Naive thymus-derived CD4-positive, alpha-beta T cell (primary cell): ENCODE measurements at regions not wholly inside any gene's neighbourhood (a gene's known extent, or its start where the extent isn't known, plus 50 kb on each side); places are given as distances from the start of the nearest gene placed in this dataset.
"Not testable (repeated sequence)": the region's sequence is repeated elsewhere in the genome, so short reads cannot be mapped to it uniquely, and the experiment has no call there.

Source experiments
- ATAC-seq: fragments of 150-1000 bp; cut with Tn5 transposase; 2 replicates; pipeline ENCODE4 v1.10.0; 2021; ENCODE audit warnings: mild to moderate bottlenecking, moderate library complexity
- CTCF ChIA-PET: fragments of 350-600 bp; sonication (Branson Sonifier 250); formaldehyde crosslinking; loops from one replicate; lab custom pipeline; 2021; ENCODE audit warnings: antibody characterized with exemption; lab: Charles Lee
- POLR2A ChIA-PET: fragments of 350-600 bp; sonication (Branson Sonifier 250); formaldehyde crosslinking; loops from one replicate; lab custom pipeline; 2021; ENCODE audit warnings: antibody characterized with exemption, inconsistent platforms; lab: Charles Lee
- DNase-seq, 9 donors: peaks; one replicate each; pipeline versions ENCODE4 v3.0.0 to v3.0.0-alpha.2; 2020 to 2022; ENCODE audit warnings: mixed read lengths in 1 of 9
- H3K27ac ChIP-seq: one replicate; pipeline ENCODE4 v1.7.0; 2013; ENCODE audit warnings: mild to moderate bottlenecking, low read depth, low read length, moderate library complexity
- H3K27me3 ChIP-seq, 2 donors: one replicate each; pipeline ENCODE4 v1.7.0; 2013; ENCODE audit warnings: low read length in 2 of 2, mild to moderate bottlenecking in 2 of 2, moderate library complexity in 2 of 2; ENCODE audit not compliant: control insufficient read depth in 2 of 2, insufficient read depth in 2 of 2
- H3K36me3 ChIP-seq, 3 experiments: 1 replicate in 2 of 3; 2 replicates in 1 of 3; pipeline ENCODE4 v1.7.0; 2013; ENCODE audit warnings: low read length in 3 of 3, mild to moderate bottlenecking in 3 of 3, moderate library complexity in 1 of 3; ENCODE audit not compliant: insufficient read depth in 3 of 3, control insufficient read depth in 2 of 3
- H3K4me1 ChIP-seq, 2 donors: one replicate each; pipeline ENCODE4 v1.7.0; 2013; ENCODE audit warnings: low read length in 2 of 2, mild to moderate bottlenecking in 2 of 2, moderate library complexity in 1 of 2; ENCODE audit not compliant: control insufficient read depth in 2 of 2, insufficient read depth in 2 of 2
- H3K4me3 ChIP-seq: 2 replicates; pipeline ENCODE4 v1.7.0; 2013; ENCODE audit warnings: mild to moderate bottlenecking, low read length
- H3K9me3 ChIP-seq, 3 experiments: 1 replicate in 2 of 3; 2 replicates in 1 of 3; pipeline ENCODE4 v1.7.0; 2013; ENCODE audit warnings: low read length in 3 of 3; ENCODE audit not compliant: control insufficient read depth in 2 of 3
- H3K27ac Mint-ChIP-seq, 9 donors: one replicate each; pipeline ENCODE4 v1.8.0; 2020 to 2022; ENCODE audit warnings: mixed read lengths in 9 of 9, mild to moderate bottlenecking in 8 of 9, moderate library complexity in 5 of 9, inconsistent platforms in 2 of 9
- H3K27me3 Mint-ChIP-seq, 5 donors: one replicate each; pipeline ENCODE4 v1.8.0; 2021 to 2022; ENCODE audit warnings: mixed read lengths in 5 of 5, mild to moderate bottlenecking in 1 of 5
- H3K36me3 Mint-ChIP-seq, 5 donors: one replicate each; pipeline ENCODE4 v1.8.0; 2020 to 2022; ENCODE audit warnings: mixed read lengths in 5 of 5, mild to moderate bottlenecking in 3 of 5, inconsistent platforms in 1 of 5
- H3K4me1 Mint-ChIP-seq, 7 donors: one replicate each; pipeline ENCODE4 v1.8.0; 2020 to 2022; ENCODE audit warnings: mixed read lengths in 7 of 7, mild to moderate bottlenecking in 3 of 7, inconsistent platforms in 1 of 7
- H3K4me3 Mint-ChIP-seq, 10 donors: one replicate each; pipeline ENCODE4 v1.8.0; 2020 to 2022; ENCODE audit warnings: mild to moderate bottlenecking in 10 of 10, mixed read lengths in 10 of 10, moderate library complexity in 6 of 10, inconsistent platforms in 2 of 10
- H3K9me3 Mint-ChIP-seq, 11 donors: one replicate each; pipeline ENCODE4 v1.8.0; 2020 to 2022; ENCODE audit warnings: mixed read lengths in 11 of 11, mild to moderate bottlenecking in 4 of 11, inconsistent platforms in 1 of 11, moderate library complexity in 1 of 11
- intact Hi-C, 2 donors: fragments of 100-400 bp; cut with micrococcal nuclease; formaldehyde crosslinking; loops; one replicate each; pipeline ENCODE4 v1.15.1; 2023

DNA sequence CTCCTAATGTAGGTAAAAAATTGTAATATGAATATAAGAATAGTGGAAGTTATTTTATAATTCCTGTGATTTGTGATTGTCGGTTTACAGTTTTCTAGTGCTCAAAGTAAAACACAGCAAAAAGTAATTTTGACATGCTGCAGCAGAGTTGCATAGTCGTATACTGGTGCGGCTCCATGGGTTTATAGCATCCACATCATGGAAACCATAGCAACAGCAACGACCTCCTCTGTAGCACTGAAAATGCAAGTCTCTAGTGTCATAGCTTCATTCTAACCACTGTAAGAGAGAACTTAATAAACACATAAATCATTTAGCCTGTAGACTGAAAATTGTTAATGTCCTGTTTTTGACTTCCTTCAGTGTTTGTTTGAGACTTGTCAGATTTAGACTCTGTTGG lies 574.3 kb downstream of the KCNH5 start:
- ChIA-PET CTCF (no interaction called here), POLR2A (no interaction called here)
- Histone ChIP-seq H3K9me3 (no peaks in the 10 kb centered on the region), H3K27me3 (no peaks in the 10 kb centered on the region), H3K36me3 (no peaks in the 10 kb centered on the region), H3K4me1 (no peaks in the 10 kb centered on the region), H3K4me3 (no peak overlapping the region), H3K27ac (no peak overlapping the region)
- H3K36me3 Mint-ChIP-seq = no peaks in the 10 kb centered on the region
- no peaks in the 10 kb centered on the region for H3K4me1 Mint-ChIP-seq
- ATAC-seq = no peak
- H3K9me3 Mint-ChIP-seq = peaks cover 0 to 4% (median 0%) of the 10 kb centered on the region in 11 donors
- intact Hi-C loops = no loop called here
- no peak for DNase-seq
- no peak overlapping the region for H3K4me3 Mint-ChIP-seq
- no peak overlapping the region for H3K27ac Mint-ChIP-seq
- H3K27me3 Mint-ChIP-seq = no peaks in the 10 kb centered on the region

DNA sequence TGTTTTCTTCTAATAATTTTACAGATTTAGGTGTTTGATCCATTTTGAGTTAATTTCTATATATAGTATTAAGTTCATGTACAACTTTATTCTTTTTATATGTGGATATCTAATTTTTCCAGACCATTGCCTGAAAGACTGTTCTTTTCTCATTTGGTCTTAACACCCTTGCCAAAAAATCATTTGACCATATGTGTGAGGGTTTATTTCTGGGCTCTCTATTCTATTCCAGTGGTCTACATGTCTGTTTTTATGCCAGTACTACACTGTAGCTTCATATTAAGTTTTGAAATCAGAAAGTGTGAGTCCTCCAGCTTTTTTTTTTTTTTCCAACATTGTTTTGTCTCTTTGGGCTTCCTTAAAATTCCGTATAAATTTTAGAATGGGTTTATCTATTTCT lies 554.1 kb downstream of the KCNH5 start:
- Histone ChIP-seq H3K4me3 (no peak overlapping the region), H3K27ac (no peak overlapping the region), H3K27me3 (no peaks in the 10 kb centered on the region), H3K9me3 (no peaks in the 10 kb centered on the region), H3K4me1 (no peaks in the 10 kb centered on the region), H3K36me3 (no peaks in the 10 kb centered on the region)
- Mint-ChIP-seq H3K27me3 (peaks cover 0 to 3% (median 0%) of the 10 kb centered on the region in 5 donors), H3K4me1 (no peaks in the 10 kb centered on the region), H3K4me3 (no peak overlapping the region), H3K36me3 (no peaks in the 10 kb centered on the region), H3K27ac (no peak overlapping the region), H3K9me3 (peaks cover 0 to 25% (median 10%) of the 10 kb centered on the region in 11 donors)
- ChIA-PET CTCF (no interaction called here), POLR2A (no interaction called here)
- DNase-seq (no peak), ATAC-seq (no peak)
- intact Hi-C loops = no loop called here

DNA sequence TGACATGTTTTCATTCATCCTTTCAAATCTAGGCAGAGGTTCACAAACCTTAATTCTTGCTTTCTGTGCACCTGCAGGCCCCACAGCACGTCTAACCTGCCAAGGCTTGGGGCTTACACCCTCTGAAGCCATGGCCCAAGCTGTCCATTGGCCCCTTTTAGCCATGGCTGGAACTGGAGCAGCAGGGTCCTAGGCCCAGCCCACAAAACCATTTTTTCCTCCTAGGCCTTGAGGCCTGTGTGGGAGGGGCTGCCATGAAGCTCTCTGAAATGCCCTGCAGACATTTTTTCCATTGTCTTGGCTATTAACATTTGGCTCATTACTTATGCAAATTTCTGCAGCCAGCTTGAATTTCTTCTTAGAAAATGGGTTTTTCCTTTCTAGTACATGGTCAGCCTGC lies 547.5 kb downstream of the KCNH5 start:
- Mint-ChIP-seq H3K4me3 (no peak overlapping the region), H3K27ac (no peak overlapping the region), H3K4me1 (no peaks in the 10 kb centered on the region), H3K27me3 (no peaks in the 10 kb centered on the region), H3K36me3 (peaks cover 0 to 7% (median 0%) of the 10 kb centered on the region in 5 donors), H3K9me3 (peaks cover 8 to 66% (median 26%) of the 10 kb centered on the region in 11 donors)
- Histone ChIP-seq H3K27me3 (no peaks in the 10 kb centered on the region), H3K4me3 (no peak overlapping the region), H3K36me3 (no peaks in the 10 kb centered on the region), H3K9me3 (peaks cover 0 to 20% (median 0%) of the 10 kb centered on the region in 3 experiments), H3K4me1 (no peaks in the 10 kb centered on the region), H3K27ac (no peak overlapping the region)
- intact Hi-C loops = no loop called here
- ChIA-PET POLR2A (no interaction called here), CTCF (no interaction called here)
- DNase-seq (no peak), ATAC-seq (no peak)

DNA sequence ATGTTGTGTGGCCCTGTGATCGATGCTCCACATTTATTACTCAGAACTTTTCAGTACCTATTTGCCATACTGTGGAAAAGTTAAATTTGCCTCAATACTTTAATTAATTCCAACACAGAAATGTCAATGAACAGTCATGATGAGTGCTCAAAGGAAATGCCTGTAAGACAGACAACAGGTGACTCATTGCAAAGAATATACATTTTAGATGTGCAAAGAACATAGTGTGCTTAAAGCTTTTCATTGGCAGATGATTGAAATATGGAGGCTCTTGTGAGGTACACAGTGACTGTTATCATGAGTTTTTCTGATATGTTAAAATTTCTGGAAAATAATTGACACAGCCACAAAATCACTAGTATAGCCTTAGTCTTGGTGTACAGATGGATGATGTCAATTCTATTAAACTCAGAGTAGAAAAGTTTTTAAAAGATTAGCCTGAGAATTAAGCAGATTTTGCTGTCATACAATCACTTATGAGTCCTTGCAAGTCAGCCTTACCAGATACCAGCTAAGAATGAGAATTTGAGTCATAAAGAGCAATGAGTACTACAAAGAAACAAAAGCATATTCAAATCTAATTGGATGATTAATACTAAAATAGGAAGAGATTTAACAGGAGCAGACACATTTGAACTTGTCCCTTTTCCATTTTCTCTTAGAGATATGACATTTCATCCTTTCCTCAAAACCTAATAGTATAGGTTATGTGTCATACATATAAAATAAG lies 544.1 kb downstream of the KCNH5 start:
- H3K27ac Mint-ChIP-seq = no peak overlapping the region
- Histone ChIP-seq H3K27me3 (no peaks in the 10 kb centered on the region), H3K9me3 (peaks cover 0 to 20% (median 0%) of the 10 kb centered on the region in 3 experiments), H3K36me3 (no peaks in the 10 kb centered on the region), H3K4me3 (no peak overlapping the region), H3K4me1 (no peaks in the 10 kb centered on the region), H3K27ac (no peak overlapping the region)
- ATAC-seq = no peak
- DNase-seq = no peak
- no peaks in the 10 kb centered on the region for H3K4me1 Mint-ChIP-seq
- CTCF ChIA-PET = no interaction called here
- H3K36me3 Mint-ChIP-seq = peaks cover 0 to 7% (median 0%) of the 10 kb centered on the region in 5 donors
- intact Hi-C loops = no loop called here
- peaks cover 6 to 41% (median 18%) of the 10 kb centered on the region in 11 donors for H3K9me3 Mint-ChIP-seq
- no peak overlapping the region for H3K4me3 Mint-ChIP-seq
- POLR2A ChIA-PET = no interaction called here
- H3K27me3 Mint-ChIP-seq = no peaks in the 10 kb centered on the region

DNA sequence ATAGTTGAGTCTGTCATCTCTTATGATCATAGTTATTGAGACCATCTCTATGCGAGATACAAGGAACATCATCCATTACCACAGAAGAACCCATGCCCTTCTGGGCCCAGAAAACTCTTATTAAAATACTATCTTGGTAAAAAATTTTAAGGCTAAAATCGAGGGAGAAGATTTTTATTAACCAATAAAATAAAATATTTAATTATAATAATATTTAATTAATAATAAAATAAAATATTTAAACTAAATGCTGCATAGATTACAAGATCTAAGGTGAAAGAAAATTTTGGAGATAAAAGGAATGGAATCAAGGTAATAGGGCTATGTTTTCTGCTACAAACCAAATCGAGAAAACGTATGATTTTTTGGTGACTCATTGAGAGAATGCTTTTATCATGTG lies 540.2 kb downstream of the KCNH5 start:
- no peaks in the 10 kb centered on the region for H3K4me1 ChIP-seq
- Mint-ChIP-seq H3K9me3 (peaks cover 1 to 22% (median 7%) of the 10 kb centered on the region in 11 donors), H3K27me3 (no peaks in the 10 kb centered on the region), H3K27ac (no peak overlapping the region), H3K4me1 (no peaks in the 10 kb centered on the region), H3K4me3 (no peak overlapping the region), H3K36me3 (no peaks in the 10 kb centered on the region)
- DNase-seq (no peak), ATAC-seq (no peak)
- H3K27ac ChIP-seq = no peak overlapping the region
- H3K4me3 ChIP-seq = no peak overlapping the region
- CTCF ChIA-PET = no interaction called here
- POLR2A ChIA-PET = no interaction called here
- H3K36me3 ChIP-seq = no peaks in the 10 kb centered on the region
- H3K27me3 ChIP-seq = no peaks in the 10 kb centered on the region
- intact Hi-C loops = no loop called here
- no peaks in the 10 kb centered on the region for H3K9me3 ChIP-seq

DNA sequence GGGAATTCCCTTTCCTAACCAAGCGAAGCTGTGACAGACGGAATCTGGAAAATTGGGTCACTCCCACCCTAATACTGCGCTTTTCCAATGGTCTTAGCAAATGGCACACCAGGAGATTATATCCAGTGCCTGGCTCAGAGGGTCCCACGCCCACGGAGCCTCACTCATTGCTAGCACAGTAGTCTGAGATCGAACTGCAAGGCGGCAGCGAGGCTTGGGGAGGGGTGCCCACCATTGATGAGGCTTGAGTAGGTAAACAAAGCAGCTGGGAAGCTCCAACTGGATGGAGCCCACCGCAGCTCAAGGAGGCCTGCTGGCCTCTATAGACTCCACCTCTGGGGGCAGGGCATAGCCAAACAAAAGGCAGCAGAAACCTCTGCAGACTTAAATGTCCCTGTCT lies 523.9 kb downstream of the KCNH5 start:
- H3K4me1 Mint-ChIP-seq, H3K27me3 Mint-ChIP-seq, H3K27ac Mint-ChIP-seq, ATAC-seq, intact Hi-C loops, DNase-seq, H3K27ac ChIP-seq, POLR2A ChIA-PET, H3K9me3 ChIP-seq, H3K36me3 Mint-ChIP-seq, H3K4me3 ChIP-seq, H3K4me1 ChIP-seq, CTCF ChIA-PET, H3K36me3 ChIP-seq, H3K27me3 ChIP-seq, H3K4me3 Mint-ChIP-seq: not testable (repeated sequence)
- peaks cover 8 to 56% (median 35%) of the 10 kb centered on the region in 11 donors for H3K9me3 Mint-ChIP-seq

DNA sequence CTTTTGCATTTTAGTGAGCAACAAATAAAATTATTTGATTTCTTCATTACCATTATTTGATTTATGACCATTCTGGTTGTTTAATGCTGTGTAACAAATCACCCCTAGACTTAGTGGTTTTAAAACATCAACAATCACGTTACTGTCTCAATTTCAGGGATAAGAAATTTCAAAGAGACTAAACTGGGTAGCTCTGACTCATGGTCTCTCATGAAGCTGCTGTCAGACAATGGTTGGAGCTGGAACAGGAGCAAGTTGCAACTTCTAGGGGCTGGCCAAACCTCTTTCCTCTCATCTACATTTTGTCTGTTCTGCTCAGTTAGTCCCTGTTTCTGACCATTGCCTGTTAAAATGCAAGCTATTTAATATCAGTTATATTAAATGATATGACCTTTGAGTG lies 517.0 kb downstream of the KCNH5 start:
- no peak for ATAC-seq
- POLR2A ChIA-PET = no interaction called here
- peaks cover 0 to 21% (median 8%) of the 10 kb centered on the region in 11 donors for H3K9me3 Mint-ChIP-seq
- Histone ChIP-seq H3K27ac (no peak overlapping the region), H3K27me3 (no peaks in the 10 kb centered on the region), H3K36me3 (no peaks in the 10 kb centered on the region), H3K4me1 (no peaks in the 10 kb centered on the region), H3K4me3 (no peak overlapping the region), H3K9me3 (no peaks in the 10 kb centered on the region)
- CTCF ChIA-PET = no interaction called here
- intact Hi-C loops = no loop called here
- H3K4me3 Mint-ChIP-seq = no peak overlapping the region
- DNase-seq = no peak
- H3K36me3 Mint-ChIP-seq = no peaks in the 10 kb centered on the region
- no peaks in the 10 kb centered on the region for H3K27me3 Mint-ChIP-seq
- no peaks in the 10 kb centered on the region for H3K4me1 Mint-ChIP-seq
- H3K27ac Mint-ChIP-seq = no peak overlapping the region
